UCSD-AML1 (cell line): ENCODE measurements at regions not wholly inside any gene's neighbourhood (a gene's known extent, or its start where the extent isn't known, plus 50 kb on each side); places are given as distances from the start of the nearest gene placed in this dataset.
"Not testable (repeated sequence)": the region's sequence is repeated elsewhere in the genome, so short reads cannot be mapped to it uniquely, and the experiment has no call there.

Experiments used
- DNase-seq: peaks from one replicate; lab custom pipeline; 2025; ENCODE audit not compliant: unreplicated experiment; lab: John Stamatoyannopoulos, UW

DNA sequence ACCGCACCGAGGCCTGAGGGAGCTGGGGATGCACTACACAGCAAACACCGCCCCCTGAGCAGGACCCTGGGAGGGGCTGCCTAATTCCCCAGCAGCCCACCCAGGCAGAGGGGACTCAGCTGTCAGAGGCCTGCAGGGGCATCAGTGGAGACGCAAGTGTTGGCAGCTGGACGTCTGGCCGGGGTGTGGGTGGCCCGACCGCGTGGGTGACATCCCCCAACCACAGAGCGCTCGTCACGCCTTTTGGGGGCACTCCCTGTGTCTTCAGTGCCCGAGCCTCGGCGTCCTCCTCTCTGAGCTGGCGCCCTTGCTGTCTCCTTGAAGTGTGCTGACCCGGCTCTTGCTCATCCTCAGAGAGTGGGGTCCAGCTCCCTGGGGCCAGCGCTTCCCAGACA, 150.2 kb downstream of the BRD1 start:
- DNase-seq: no peak

DNA sequence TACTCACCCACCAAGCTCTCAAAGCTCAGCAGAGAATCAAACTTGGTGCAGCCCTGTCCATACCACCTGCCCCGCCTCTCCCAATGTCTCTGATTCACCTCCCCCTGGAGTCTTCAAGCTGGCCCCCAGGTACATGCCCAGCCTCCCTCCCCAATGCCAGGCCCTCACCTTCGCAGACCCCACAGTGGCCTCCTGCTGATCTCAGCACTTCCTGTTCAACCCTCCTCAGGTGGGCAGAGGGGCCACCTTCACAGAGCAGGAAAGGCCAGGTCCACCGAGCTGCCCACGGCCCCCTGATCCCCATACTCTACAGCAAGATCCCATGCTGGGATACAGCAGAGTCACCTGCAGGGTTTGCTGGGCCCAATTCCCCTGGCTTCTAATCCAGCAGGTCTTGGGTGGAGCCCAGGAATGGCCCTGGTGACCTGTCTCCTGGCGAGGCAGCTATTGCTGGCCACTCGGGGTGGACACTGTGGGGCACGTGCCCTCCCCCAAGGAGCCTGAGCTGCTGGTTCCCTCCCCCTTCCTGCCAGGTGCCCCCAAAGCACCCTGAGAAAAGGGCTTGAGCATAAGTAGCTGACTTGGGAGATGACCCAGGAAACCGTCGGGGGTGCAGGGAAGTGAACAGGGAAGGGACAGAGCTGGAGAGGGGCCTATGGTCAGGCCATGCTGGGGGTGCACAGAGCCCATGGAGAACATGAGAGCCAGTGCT, 150.7 kb downstream of the BRD1 start:
- DNase-seq: no peak

DNA sequence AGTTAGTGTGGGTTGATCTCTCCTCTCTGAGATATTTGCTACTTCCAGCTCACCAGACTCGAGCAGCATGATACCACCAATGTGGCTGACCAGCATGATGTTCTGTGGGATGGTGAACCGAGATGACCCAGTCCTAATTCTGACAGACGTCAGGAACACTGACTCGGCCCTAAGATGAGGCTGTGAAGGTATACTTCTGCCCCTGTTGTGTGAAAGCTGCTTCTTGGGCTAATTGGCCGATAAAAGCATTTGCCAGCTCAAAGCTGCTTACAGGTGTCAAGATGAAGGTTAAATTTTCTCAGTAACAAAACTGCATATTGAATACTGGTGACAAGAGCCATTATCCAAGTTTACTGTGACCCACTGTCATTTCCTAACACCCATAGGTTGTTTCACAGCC, 151.4 kb downstream of the BRD1 start:
- no peak for DNase-seq

DNA sequence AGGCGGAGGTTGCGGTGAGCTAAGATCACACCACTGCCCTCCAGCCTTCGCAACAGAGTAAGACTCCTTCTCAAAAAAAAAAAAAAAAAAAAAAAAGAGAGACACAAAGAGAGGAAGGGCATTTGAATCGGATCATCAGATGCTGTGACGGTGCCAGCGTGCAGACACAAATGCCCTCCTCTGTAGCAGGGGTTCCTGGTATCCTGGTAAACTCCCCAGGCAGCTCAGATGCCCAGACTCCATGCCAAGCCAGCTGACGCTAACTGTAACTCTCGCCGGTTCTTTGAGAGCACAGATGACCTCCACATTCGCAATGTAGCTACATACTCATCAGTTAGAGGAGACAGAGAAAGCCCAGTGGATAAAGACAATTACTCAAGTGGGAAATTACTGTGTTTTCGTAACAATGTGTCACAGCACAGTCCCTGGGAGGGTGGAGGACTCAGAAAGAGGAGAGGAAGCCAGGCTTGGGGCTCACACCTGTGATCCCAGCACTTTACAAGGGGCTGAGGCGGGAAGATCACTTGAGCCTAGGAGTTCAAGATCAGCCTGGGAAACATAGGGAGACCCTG, 153.1 kb downstream of the BRD1 start:
- DNase-seq: no peak

DNA sequence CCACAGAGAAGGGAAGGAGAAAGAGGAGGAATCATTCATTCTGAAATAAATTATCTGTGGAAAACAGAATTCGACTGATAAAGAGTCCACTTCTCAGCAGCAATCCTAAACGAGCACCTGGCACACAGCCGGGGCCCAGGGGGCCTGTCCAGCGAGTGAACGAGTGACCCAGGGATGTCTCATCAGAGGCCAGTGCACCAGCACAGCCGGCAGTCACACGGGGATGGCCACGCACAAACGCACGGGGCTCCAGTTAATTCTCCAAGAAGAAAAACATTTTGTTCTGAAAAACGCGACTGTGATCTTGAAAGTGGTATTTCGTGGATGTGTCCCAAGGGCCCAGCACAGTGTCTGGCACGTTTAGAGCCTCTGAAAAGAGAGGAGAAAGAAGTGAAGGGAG, 154.6 kb downstream of the BRD1 start:
- DNase-seq: no peak

DNA sequence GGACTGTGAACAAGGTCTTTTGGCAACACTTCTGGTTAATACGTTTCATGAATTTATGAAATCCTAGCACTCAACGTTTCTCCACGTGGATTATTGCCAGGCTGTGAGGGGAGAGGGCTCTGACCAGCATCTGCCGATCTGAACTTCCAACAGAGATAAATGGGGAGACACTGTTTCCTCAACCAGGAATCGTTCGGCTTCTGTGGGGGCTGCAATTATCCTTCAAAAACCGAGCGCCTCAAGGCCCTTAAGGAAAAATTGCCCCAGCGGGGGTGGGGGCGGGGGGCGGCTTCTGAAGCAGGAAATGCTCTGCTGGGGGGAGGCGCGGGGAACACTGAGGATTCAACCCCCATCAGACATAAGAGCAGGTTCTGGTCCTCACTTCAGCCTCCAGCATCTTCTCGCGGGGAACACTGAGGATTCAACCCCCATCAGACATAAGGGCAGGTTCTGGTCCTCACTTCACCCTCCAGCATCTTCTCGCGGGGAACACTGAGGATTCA, 155.6 kb downstream of the BRD1 start:
- DNase-seq: no peak

DNA sequence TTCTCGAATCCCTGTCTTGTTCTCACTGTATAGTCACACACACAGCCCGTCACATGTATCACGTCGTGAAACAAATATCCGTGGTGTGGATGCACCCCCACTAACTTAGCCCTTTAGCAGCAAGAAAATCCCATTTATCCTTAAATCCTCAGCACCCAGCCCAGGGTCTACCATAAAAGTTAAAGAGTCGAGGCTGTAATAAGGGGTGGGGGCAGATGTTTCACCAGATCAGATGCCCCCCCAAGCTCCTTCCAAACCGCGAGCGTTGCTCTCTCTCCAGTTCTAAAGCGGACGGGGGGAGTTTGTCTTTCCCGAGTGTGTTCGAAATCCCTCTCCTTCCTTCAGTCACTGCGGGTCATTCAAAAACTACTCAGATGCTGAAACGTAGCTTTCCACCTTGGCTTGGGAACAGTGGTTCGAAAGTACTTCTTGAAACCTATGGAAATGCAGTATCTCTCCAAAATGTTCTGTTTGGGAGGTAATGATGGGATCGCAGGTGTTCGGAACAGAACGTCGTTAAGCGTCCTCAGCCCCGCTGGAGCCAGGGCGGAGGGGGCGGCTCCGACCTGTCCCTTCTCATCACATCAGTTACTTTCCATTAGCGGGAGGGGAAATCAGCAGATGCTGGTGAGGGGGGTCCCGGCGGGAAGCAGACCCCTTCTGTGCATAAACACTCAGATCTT, 156.2 kb downstream of the BRD1 start:
- DNase-seq: no peak

DNA sequence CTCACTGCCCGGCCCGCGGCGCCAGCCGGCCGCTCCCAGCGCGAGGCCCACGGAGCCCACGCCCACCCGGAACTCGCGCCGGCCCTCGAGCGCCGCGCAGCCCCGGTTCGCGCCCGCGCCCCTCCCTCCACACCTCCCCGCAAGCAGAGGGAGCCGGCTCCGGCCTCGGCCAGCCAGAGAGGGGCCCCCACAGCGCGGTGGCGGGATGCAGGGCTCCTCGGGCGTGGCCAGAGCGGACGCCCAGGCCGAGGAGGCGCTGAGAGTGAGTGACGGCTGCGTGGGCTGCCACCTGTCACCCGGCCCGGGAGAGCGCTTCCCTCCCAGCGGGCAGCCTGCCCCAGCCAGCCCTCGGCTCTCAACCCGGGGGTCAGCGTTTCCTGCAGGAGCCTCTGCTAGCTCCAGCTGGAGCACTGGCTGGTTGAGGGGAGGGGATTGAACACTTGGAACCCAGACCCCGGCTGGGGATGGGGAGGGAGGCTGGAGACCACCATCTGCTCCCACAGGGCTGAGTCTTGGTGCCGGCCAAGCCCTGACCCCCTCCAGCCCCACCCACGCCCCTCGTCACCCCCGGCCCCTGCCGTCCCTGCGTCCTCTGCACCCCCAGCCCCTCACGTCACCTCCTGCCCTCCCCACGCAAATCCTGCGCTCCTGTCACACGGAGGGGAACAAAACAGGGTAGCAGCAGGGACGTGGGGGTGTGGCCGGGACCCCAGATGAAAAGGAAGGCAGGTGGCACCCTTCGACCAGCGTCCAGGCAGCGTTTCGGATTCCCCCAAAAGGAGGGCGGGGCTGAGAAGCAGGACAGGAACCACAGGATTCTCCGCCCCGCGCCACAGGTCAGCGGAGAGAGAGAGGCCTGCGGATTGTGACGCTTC, 157.0 kb downstream of the BRD1 start:
- peak; percentile 65 for DNase-seq

DNA sequence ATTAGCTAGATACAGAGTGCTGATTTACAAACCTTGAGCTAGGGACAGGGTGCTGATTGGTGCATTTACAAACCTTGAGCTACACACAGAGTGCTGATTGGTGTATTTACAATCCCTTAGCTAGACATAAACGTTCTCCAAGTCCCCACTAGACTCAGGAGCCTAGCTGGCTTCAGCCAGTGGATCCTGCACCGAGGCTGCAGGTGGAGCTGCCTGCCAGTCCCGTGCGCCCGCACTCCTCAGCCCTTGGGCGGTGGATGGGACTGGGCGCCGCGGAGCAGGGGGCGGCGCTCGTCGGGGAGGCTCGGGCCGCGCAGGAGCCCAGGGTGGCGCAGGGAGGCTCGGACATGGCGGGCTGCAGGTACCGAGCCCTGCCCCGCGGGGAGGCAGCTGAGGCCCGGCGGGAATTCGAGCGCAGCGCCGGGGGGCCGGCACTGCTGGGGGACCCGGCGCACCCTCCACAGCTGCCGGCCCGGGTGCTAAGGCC, 157.7 kb downstream of the BRD1 start:
- DNase-seq: peak; percentile 65

DNA sequence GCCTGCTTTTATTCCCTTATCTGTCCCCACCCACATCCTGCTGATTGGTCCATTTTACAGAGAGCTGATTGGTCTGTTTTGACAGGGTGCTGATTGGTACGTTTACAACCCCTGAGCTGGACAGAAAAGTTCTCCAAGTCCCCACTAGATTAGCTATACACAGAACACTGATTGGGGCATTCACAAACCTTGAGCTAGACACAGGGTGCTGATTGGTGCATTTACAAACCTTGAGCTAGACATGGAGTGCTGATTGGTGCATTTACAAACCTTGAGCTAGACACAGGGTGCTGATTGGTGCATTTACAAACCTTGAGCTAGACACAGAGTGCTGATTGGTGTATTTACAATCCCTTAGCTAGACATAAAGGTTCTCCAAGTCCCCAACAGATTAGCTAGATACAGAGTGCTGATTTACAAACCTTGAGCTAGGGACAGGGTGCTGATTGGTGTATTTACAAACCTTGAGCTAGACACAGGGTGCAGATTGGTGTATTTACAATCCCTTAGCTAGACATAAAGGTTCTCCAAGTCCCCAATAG, 158.2 kb downstream of the BRD1 start:
- not testable (repeated sequence) for DNase-seq

DNA sequence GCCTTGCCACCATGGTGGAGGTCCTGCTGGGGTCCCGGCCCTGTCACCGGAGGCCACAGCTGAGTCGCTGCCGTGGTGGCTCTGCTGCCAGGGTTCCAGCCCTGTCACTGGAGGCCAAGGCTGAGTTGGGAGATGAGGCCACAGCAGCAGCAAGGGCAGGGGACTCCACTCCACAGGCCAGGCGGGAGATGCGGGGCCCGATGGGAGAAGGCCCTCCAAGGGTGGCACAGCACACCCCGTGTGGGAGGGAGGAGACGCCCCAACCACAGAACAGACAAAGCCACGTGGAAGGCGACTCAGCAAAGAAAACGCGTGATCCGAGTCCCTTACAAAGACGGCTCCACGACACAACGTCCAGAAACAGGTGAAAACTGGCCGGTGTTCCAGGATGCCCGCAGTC, 159.3 kb downstream of the BRD1 start:
- DNase-seq: no peak

DNA sequence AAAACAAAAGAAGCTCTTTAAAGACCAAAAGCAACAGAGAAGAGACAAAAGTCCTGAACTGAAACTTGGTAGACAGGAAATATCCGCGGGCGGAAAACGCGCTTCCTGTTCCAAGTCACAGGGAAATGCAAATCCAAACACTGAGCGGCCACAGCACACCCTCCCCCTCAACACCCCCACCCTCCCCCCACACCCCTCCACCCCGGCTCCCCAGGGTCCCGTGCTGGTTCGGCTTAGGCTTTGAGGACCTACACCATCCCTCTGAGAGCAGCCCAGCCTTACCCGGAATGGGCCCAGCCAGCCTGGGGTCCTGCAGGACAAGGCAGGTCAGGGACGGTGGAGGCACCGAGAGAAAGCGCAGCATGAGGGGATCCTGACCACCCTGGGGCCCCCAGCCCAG, 160.4 kb downstream of the BRD1 start:
- peak; percentile 61 for DNase-seq

DNA sequence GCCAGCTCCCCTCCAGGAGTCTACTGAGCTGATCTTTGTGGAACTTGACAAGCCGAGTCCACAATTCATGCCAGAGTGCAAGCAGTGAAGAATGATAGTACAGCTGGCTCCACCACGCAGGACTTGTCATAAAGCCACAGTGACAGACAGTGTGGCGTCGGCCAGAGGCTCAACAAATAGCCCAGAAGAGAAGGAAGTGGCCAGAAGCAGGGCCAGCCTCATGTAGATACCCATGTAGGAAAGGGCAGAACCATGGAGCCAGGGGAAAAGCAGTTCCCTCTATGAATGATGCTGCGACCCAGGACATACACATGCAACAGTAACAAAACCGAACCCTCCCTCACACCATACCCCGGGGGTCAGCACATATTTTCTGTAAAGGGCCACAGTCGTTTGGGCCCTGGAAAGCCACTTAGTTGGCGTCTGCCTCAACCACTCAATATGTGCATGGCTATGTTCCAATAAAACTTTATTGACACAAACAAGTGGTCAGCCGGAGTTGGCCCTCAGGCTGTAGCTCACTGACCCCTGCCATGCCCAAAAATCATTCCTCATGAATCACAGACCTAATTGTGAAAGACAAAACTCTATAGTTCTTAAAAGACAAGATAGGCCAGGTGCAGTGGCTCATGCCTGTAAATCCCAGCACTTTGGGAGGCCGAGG, 161.4 kb downstream of the BRD1 start:
- peak; percentile 57 for DNase-seq

DNA sequence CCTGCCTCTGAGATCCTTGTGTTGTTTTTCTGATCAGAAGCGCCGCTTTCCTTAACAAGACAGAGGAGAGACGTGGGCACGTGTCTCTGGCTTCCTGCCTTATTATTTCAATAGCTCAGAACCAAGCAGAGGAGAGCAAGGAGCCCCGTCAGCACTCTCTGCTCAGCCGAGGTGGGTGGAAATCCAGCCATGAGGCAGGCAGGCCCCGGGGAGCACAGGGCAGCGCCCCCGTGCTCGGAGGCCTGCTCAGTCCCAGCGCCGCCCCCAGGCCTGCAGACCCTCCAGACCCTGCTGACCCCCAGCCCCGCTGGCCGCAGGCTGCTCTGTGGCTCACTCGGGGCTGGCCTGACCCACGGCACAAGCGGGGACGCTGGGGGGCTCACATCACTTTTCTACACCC, 162.8 kb downstream of the BRD1 start:
- DNase-seq: no peak

DNA sequence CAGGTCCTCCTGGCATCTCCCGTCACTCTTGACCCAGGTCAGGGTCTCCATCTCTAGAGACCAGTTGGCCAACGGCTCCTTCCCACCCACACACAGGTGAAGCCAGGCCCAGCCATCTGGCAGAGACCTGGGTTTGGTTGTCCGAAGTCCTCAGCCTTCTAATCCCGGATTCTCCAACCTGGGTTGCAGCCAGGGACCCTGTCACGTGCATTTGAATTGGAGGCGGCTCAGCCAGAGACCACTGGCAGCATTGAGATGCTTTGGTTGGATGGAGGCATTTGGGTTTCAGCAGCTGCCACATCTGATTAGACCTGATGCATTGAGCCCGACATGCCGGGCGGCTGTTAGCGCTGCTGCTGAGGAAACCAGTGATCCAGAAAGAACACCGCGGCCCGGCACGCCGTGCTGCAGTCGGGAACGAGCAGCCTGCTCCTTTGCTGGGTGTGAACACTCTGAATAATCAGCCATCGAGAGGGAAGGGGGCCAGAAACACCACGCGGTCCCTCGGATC, 163.2 kb downstream of the BRD1 start:
- no peak for DNase-seq

DNA sequence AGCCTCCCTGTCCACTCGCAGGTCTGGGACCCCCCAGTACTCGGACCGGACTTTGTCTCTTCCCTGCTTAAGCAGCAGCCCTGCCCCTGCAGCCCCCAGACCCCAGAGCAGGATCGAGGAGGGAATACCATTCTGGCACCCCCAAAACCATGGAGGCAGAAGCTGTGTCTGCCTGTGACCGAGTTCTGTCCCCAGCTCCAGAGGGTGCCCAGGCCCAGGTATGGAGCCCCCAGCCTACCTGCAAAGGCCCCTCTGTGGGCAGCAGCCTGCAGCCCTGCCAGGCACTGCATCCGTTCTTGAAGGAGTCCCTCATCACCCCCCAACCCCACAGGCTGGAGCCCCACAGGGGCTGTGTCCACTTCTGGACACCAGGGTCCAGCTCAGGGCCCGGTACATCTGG, 163.8 kb downstream of the BRD1 start:
- no peak for DNase-seq

DNA sequence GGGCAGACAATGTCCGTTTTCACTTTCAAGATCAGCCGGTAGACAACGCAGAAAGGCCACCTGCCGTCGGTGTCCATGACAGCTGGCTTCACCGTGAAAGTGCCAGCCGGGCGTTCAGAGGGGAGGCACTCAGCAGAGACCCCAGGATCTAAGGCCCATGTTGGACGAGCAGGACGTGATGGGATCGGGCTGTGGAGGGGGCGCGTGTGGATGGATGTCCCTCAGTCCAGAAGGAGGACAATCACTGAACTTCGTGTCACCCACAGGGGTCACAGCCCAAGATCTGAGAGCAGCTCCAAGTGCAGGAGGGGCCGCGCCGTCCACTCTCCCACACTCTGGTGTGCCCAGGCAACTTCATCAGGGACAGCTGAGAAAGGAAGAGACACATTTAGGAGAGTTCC, 164.4 kb downstream of the BRD1 start:
- no peak for DNase-seq

DNA sequence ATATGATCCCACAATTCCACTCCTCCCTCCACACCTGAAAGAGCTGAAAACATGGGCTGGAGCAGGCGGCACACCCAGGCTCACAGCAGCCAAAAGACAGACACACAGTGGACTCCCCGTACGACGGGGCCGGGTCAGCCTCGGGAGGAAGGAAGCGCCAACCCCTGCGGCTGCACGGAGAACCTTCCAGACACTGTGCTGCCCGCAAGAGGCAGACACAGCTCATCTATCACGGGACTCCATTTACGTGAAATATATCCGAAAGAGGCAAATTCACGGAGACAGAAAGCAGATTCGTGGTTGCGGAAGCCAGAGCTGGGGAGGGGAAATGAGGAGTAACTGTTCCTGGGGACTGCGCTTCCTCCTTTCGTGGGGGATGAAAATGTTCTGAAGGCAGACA, 165.0 kb downstream of the BRD1 start:
- no peak for DNase-seq

DNA sequence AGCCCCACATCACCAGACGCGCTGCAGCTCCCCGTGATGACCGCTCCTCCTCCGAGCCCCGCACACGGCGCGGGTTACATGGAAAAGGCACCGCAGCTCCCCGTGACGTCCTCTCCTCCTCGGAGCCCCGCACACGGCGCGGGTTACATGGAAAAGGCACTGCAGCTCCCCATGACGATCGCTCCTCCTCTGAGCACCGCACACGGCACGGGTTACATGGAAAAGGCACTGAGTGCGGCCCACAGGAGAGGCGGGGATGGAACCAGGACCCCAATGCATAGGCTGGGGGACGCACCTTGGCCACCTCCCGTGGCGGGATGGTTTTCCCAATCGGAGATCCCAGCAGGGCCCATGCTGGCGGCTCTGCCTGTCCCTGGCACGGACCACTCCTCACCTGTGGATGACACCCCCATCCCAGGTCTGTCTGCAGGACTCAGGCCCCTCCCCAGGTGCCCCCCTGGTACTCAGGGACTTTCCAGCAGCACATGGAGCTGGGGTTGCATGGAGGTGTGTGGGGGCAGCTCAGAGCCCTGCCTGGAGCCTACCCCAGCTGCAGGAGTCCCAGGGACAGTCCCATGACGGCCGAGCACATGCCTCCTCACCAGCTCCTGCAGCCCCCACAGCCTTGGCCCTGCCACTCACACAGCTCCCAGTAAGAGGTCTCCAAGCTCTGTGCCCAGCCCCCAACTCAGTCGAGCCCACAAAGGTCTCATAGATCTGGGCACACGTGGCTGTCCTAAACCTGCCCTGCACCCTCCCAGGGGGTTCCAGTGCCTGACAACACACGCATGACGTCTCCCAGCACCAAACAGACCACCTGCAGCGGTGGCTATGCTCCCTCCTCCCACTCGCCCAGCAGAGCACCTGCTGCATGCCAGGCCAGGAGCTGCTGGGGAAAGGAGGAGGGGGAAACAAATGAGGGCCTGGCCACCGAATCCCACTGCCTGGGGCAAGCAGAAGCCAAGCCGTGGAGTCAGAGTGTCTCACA, 166.6 kb downstream of the BRD1 start:
- DNase-seq: no peak
